COLO668 (cell line): ENCODE measurements at regions not wholly inside any gene's neighbourhood (a gene's known extent, or its start where the extent isn't known, plus 50 kb on each side); places are given as distances from the start of the nearest gene placed in this dataset.
A peak's percentile ranks its signal among the peaks of the same experiment; 100 is the strongest.

Experiments
- DNase-seq: peaks from one replicate; lab custom pipeline; 2025; ENCODE audit not compliant: unreplicated experiment; lab: John Stamatoyannopoulos, UW

- DNase-seq, result no peak
These were observed 113.1 kb downstream of the TTLL2 start for GRCh38 chr6:167437888-167438484.

DNA sequence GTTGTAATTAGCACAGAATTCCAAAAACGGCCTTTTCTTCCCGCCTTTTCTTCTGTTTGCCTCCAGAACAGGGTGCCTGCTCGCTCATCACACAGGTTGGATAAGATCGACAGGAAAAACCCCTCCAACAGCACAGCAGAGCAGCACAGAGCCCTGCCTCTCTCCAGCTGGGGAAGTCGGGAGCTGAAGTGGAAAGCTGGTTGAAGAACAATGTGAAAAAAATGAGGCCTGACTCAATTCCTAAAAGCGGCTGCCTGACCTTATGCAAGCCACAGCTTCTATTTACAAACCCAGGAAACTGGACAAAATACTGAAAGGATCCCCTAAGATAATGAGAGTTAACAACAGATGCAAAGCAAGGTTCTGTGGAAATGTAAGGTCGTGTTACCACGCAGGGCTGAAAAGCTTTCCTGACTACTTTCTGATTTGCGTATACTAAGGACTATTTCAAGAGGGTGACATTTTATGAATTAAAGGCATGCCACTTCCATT, 116.9 kb downstream of the TTLL2 start:
- no peak for DNase-seq

GRCh38 chr6:167442245-167442644, 117.4 kb downstream of the TTLL2 start:
- DNase-seq, result no peak

- DNase-seq, result no peak
These were observed 118.2 kb downstream of the TTLL2 start for GRCh38 chr6:167442796-167443680.

- no peak for DNase-seq
These were observed 119.9 kb downstream of the TTLL2 start for GRCh38 chr6:167444602-167445346.

- DNase-seq, result no peak
These were observed 120.7 kb downstream of the TTLL2 start for GRCh38 chr6:167445568-167445967.

DNA sequence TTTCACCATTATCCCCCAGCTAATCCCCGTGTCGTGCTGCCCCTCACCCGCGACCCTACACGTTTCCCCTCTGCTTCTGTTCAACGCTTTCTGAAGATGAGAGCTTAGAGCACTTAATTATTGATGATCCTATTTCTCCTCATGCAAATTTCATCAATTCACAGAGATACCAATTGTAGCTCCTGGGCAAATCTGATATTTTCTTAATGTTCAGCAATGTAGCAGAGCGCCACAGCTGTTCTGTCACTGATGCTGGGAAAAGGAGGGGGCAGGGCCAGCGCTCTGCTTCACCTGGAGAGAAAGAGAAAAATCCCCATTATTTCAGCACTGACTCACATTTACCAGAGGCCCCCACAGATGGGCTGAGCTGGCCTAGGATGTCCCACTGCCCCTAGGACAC, 121.2 kb downstream of the TTLL2 start:
- DNase-seq, result no peak

DNA sequence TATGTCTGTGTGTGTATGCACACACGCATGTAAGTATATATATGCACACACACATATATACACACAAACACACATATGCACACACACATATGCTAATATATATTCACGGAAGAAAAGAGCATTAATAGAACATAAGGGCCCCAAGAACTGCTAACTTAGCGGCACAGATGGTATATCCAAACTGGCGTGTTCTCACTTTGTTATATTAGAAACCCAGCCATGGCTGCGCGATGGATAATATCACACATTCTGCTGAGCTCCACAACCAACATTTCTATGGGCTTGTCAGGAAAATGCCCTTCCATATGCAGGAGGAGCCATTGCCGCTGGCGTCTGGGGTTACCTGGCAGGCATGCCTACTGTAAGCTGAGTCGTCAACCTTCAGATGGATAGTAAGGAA, 122.1 kb downstream of the TTLL2 start:
- no peak for DNase-seq

- DNase-seq, result no peak
These were observed 123.5 kb downstream of the TTLL2 start for GRCh38 chr6:167448378-167448777.

GRCh38 chr6:167449094-167449861, 124.4 kb downstream of the TTLL2 start:
- DNase-seq, result no peak

GRCh38 chr6:167450626-167451025, 125.7 kb downstream of the TTLL2 start:
- peak; percentile 8 for DNase-seq

- DNase-seq, result no peak
These were observed 127.6 kb downstream of the TTLL2 start for GRCh38 chr6:167452338-167453081.

DNA sequence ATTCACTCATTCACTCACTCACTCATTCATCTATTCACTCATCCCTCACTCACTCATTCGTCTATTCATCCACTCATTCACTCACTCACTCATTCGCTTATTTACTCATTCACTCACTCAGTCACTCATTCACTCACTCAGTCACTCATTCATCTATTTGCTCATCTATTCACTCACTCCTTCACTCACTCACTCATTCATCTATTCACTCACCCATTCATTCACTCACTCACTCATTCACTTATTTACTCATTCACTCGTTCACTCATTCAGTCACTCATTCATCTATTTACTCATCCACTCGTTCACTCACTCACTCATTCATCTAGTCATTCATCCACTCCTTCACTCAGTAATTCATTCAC, 128.2 kb downstream of the TTLL2 start:
- DNase-seq, result no peak

DNA sequence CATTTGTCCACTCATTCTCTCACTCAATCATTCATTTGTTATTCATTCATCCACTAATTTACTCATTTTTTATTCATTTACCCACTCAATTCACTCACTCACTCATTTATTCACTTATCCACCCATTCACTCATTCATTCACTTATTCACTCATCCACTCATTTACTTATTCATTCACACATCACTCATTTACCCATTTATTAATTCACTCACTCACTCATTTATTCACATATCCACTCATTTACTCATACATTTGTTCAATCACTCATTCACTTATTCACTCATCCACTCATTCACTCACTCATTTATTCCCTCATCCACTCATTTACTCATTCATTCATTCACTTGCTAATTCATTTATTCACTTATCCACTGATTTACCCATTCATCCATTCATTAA, 129.1 kb downstream of the TTLL2 start:
- DNase-seq, result no peak

- DNase-seq, result no peak
These were observed 130.5 kb downstream of the TTLL2 start for GRCh38 chr6:167455371-167455770.

- DNase-seq, result no peak
These were observed 137.8 kb downstream of the TTLL2 start for GRCh38 chr6:167462514-167463312.

DNA sequence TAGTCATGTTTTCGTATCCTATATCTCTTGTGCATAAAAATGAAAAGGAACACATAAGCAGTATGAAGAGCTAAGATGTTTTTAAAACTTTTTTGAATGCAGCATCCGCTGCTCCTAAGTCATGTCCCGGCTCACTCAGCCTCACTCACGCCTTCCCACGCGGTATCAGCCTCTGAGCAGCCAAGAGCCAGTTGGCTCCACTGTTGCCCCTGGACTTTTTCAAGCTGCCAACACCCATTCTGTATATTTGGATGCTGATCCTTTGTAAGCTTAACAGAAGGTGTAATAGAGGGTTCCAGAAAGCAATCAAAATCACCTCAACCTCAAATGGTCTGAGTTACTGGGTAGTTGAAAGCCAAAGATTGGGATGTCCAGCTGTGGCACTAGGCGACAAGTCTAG, 139.3 kb downstream of the TTLL2 start:
- DNase-seq, result no peak

DNA sequence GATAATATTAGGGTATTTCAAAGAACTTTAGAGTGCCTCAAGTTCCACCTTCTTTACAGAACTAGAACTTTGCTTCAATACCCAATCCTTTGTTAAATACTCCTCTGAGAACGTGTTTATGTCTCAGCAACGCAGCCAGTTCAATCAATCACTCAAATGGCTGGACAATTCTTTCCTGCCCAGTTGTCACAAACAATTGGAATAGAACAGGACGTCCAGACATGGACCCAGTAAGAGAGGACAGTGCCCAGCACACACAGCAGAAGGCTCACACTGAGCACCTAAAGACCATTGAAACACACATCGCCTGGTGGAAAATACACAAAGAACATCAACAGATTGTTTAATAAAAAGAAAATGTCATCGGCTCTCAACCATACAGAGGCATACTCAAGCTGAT, 140.6 kb downstream of the TTLL2 start:
- no peak for DNase-seq

GRCh38 chr6:167467282-167467681, 142.4 kb downstream of the TTLL2 start:
- no peak for DNase-seq
